Peyer's patch (tissue), 4 donors: ENCODE measurements at regions not wholly inside any gene's neighbourhood (a gene's known extent, or its start where the extent isn't known, plus 50 kb on each side); places are given as distances from the start of the nearest gene placed in this dataset.

Experiments used
- CTCF ChIP-seq, 6 experiments: fragments of 450-650 bp in 4 of 6; fragments of 200-600 bp in 2 of 6; sonication (generic) in 1 of 6; IDR thresholded peaks; one replicate each; pipeline ENCODE4 v1.5.1; 2017 to 2019; ENCODE audit warnings: antibody characterized with exemption in 6 of 6, mild to moderate bottlenecking in 3 of 6, moderate library complexity in 1 of 6
- POLR2A ChIP-seq, 2 donors: fragments of 450-650 bp; IDR thresholded peaks; one replicate each; pipeline ENCODE4 v1.5.1; 2017; ENCODE audit warnings: antibody characterized with exemption in 2 of 2, mild to moderate bottlenecking in 2 of 2, moderate library complexity in 2 of 2

- TF ChIP-seq CTCF (IDR thresholded peaks at IDR 0.05) = no peak
- no peak for TF ChIP-seq POLR2A (IDR thresholded peaks at IDR 0.05)
These were observed 217.7 kb downstream of the PHETA1 start for GRCh38 chr12:111150921-111151840.
